ENCODE measurements at regions not wholly inside any gene's neighbourhood (a gene's known extent, or its start where the extent isn't known, plus 50 kb on each side); places are given as distances from the start of the nearest gene placed in this dataset.

DNA sequence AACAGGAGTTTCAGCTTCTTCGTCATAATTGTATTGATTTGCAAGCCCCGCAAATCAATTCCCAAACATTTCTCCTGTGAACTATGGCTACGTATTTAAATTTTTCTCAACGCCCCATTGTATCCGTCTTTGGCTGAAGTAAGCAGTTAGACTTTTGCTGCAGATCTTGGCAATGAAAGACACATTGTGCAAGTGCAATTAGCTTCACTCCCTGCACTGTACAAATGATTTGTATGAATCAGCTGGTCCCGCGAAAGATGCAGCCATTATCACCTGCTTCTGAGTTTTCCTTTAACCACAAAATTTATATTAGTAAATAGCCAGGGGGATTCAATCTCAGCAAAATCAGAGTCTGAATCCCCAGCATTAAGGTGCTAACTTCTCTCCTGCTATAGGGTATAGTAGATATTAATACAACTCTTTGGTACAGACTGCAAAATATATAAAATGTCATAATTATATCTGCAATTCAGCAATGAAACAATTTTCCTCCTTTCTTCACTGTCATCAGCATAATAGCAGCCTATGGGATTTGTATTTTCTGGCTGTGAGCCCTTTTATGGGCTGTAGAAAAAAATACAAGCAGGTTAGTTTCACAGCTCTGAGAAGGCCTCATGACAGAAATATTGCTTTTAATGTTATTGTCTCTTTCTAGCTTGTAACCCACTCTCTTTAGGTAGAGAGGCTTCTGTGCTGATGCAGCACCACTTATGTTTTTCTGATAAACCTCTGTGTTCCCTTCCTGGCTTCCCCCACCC lies 68.4 kb upstream of the SMARCA2 start:
- H3K4me3 ChIP-seq (ENCODE audit: low read depth, low read length), result no peak overlapping the region
- DNase-seq (ENCODE audit: low read depth), result no peak
- TF ChIP-seq, protein P1, sequence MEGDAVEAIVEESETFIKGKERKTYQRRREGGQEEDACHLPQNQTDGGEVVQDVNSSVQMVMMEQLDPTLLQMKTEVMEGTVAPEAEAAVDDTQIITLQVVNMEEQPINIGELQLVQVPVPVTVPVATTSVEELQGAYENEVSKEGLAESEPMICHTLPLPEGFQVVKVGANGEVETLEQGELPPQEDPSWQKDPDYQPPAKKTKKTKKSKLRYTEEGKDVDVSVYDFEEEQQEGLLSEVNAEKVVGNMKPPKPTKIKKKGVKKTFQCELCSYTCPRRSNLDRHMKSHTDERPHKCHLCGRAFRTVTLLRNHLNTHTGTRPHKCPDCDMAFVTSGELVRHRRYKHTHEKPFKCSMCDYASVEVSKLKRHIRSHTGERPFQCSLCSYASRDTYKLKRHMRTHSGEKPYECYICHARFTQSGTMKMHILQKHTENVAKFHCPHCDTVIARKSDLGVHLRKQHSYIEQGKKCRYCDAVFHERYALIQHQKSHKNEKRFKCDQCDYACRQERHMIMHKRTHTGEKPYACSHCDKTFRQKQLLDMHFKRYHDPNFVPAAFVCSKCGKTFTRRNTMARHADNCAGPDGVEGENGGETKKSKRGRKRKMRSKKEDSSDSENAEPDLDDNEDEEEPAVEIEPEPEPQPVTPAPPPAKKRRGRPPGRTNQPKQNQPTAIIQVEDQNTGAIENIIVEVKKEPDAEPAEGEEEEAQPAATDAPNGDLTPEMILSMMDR (IDR thresholded peaks at IDR 0.05; ENCODE audit: control insufficient read depth, extremely low read depth, insufficient read depth), result no peak

DNA sequence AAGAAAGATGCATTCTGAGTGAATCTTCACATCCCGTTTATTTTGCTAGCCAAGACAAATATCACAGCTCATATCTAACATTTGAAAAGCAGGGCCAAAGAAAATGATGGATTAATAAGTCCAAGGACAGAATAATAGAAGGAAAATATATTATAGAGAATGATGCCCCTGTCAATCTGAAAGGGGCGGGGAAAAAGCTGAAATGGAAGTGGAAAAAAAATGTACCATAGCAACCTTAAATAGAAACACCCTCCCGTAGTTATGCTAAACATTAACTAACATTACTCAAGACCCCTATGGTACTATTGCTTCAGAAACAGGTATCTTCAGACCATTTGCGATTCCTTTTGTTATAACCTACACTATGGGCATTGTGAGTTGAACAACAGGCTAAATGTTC lies 67.7 kb upstream of the SMARCA2 start:
- DNase-seq (ENCODE audit: low read depth), result no peak
- H3K4me3 ChIP-seq (ENCODE audit: low read depth, low read length), result no peak overlapping the region
- TF ChIP-seq, protein P1 (IDR thresholded peaks at IDR 0.05; ENCODE audit: control insufficient read depth, extremely low read depth, insufficient read depth), result no peak

DNA sequence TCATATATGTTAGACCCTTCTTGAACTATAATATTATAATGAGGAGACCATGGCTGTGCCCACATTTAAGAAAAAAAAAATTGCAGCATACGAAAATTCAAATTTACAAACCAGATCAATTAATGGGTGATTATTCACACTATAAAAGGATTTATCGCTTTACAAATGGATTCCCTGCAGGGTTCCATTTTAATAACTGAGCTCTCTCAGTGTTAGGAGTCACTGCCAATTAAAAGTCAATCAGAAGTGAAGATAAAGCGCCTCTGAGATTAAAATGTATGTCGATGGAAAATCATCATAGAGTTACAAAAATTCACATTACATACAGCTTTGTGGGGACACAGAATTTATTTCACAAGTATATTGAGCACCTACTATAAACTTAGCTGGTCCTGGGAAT lies 66.6 kb upstream of the SMARCA2 start:
- H3K4me3 ChIP-seq (ENCODE audit: low read depth, low read length), result no peak overlapping the region
- no peak for DNase-seq (ENCODE audit: low read depth)
- TF ChIP-seq, protein P1 (IDR thresholded peaks at IDR 0.05; ENCODE audit: control insufficient read depth, extremely low read depth, insufficient read depth), result no peak

DNA sequence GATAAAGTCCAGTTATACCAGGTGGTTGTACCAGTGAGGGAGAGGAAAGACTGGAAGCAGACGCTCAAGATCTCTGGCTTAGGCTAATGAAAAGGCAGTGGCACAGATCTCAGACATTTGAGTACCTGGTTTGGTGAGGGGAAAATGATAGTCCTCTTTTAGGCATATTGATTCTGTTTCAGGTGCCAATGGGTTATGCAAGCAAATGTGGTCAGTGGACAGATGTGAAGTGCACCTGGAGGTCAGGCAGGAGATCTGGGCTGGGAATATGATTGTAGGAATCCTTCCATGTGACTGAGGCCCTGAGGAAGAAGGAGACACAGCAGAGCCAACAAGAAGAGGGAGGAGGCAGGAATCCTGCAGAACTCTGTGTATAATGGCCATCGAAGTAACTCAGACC lies 63.7 kb upstream of the SMARCA2 start:
- H3K4me3 ChIP-seq (ENCODE audit: low read depth, low read length), result no peak overlapping the region
- no peak for DNase-seq (ENCODE audit: low read depth)
- TF ChIP-seq, protein P1 (IDR thresholded peaks at IDR 0.05; ENCODE audit: control insufficient read depth, extremely low read depth, insufficient read depth), result no peak

DNA sequence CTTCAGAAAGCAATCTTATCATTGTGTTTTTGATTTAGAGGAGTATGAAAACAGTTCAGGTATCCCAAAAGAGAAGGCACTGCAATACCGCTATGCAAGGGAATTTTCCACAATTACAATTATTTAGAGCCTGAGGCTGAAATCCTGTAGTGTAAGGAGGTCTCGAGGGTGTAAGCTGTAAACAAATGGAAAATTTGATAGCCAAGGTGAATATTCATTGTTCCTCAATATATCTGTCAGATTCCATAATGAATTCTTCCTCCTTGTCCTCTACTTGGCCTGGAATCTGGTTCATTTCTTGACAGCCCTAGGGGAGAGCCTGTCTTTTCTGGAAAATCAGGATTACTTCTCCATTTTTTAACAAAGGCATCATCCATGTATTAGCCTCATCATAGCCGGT lies 63.1 kb upstream of the SMARCA2 start:
- TF ChIP-seq, protein P1 (IDR thresholded peaks at IDR 0.05; ENCODE audit: control insufficient read depth, extremely low read depth, insufficient read depth), result no peak
- H3K4me3 ChIP-seq (ENCODE audit: low read depth, low read length), result no peak overlapping the region
- no peak for DNase-seq (ENCODE audit: low read depth)

DNA sequence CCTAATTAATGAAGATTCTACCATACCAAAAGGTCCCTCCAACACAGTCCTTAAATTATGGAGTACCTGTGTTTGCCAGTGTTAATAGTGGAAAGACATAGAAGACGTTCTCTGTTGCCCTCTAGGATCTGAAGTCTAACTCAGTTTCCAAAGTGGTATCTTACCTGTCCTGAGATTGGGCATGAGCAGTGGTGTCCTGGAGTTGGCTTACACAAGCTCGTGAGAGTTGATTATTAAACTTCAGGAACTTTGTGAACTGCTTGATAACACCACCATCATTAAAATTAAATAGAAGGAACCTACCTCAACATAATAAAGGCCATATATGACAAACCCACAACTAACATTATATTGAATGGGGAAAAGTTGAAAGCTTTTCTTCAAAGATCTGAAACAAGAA lies 60.9 kb upstream of the SMARCA2 start:
- no peak overlapping the region for H3K4me3 ChIP-seq (ENCODE audit: low read depth, low read length)
- DNase-seq (ENCODE audit: low read depth), result no peak
- TF ChIP-seq, protein P1 (IDR thresholded peaks at IDR 0.05; ENCODE audit: control insufficient read depth, extremely low read depth, insufficient read depth), result no peak

DNA sequence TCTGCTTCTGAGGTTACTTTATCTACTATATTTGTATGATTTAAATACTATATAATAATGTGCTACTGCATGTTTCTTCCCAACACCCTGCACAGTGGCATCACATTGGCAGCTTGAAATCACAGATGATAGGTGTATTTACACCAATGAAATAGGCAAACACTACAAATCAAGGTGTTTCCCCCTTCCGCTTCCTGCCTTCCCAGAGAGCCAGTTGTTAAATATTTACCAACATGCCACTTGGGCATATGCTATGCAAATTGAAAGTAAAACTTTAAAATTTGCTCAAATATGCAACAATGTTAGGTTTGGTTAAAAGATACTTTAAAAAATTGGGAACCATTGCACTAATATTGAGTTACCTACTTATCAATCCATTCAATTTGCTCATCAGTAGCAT lies 58.2 kb upstream of the SMARCA2 start:
- no peak overlapping the region for H3K4me3 ChIP-seq (ENCODE audit: low read depth, low read length)
- no peak for DNase-seq (ENCODE audit: low read depth)
- TF ChIP-seq, protein P1 (IDR thresholded peaks at IDR 0.05; ENCODE audit: control insufficient read depth, extremely low read depth, insufficient read depth), result no peak
